Fibroblast of villous mesenchyme (primary cell): ENCODE measurements at regions not wholly inside any gene's neighbourhood (a gene's known extent, or its start where the extent isn't known, plus 50 kb on each side); places are given as distances from the start of the nearest gene placed in this dataset.
"Not testable (repeated sequence)": the region's sequence is repeated elsewhere in the genome, so short reads cannot be mapped to it uniquely, and the experiment has no call there.

Source experiments
- DNase-seq: peaks from one replicate; pipeline ENCODE4 v3.0.0-alpha.2; 2010; ENCODE audit warnings: low read depth
- H3K4me3 ChIP-seq: 2 replicates; pipeline ENCODE4 v1.5.1; 2011; ENCODE audit warnings: low read depth, mild to moderate bottlenecking, low read length
- TF ChIP-seq, protein P1 (sequence below): IDR thresholded peaks from 2 replicates; pipeline ENCODE4 v1.5.1; 2012; ENCODE audit warnings: low read depth, mild to moderate bottlenecking, low read length; ENCODE audit not compliant: insufficient read depth

GRCh38 chr6:44021589-44022295 is 105.5 kb downstream of the MRPL14 start:
- DNase-seq, result no peak
- TF ChIP-seq, protein P1, sequence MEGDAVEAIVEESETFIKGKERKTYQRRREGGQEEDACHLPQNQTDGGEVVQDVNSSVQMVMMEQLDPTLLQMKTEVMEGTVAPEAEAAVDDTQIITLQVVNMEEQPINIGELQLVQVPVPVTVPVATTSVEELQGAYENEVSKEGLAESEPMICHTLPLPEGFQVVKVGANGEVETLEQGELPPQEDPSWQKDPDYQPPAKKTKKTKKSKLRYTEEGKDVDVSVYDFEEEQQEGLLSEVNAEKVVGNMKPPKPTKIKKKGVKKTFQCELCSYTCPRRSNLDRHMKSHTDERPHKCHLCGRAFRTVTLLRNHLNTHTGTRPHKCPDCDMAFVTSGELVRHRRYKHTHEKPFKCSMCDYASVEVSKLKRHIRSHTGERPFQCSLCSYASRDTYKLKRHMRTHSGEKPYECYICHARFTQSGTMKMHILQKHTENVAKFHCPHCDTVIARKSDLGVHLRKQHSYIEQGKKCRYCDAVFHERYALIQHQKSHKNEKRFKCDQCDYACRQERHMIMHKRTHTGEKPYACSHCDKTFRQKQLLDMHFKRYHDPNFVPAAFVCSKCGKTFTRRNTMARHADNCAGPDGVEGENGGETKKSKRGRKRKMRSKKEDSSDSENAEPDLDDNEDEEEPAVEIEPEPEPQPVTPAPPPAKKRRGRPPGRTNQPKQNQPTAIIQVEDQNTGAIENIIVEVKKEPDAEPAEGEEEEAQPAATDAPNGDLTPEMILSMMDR, result no peak
- no peak overlapping the region for H3K4me3 ChIP-seq

- TF ChIP-seq, protein P1, result no peak
- no peak for DNase-seq
- H3K4me3 ChIP-seq, result no peak overlapping the region
These were observed 106.4 kb downstream of the MRPL14 start for GRCh38 chr6:44020664-44021425.

DNA sequence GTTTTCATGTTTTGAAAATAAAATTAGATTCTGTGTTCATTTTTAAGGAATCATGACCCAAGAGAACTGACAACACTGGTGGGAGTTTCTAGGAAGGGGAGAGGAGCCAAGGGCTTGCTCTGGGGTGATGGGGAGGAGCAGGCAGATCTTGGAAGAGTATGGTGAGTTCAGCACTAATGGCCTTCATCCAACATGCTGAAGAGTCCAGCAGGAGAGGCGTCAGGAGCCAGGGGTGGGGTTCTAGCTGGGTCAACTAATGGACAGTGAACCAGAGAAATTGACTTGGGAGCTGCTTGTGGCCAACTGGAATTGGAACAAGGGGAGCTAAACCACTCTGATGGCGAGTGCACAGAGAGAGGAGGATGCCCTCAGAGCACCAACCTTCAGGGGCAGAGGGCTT is 107.1 kb downstream of the MRPL14 start:
- TF ChIP-seq, protein P1, result no peak
- DNase-seq, result peak; percentile 55
- no peak overlapping the region for H3K4me3 ChIP-seq

DNA sequence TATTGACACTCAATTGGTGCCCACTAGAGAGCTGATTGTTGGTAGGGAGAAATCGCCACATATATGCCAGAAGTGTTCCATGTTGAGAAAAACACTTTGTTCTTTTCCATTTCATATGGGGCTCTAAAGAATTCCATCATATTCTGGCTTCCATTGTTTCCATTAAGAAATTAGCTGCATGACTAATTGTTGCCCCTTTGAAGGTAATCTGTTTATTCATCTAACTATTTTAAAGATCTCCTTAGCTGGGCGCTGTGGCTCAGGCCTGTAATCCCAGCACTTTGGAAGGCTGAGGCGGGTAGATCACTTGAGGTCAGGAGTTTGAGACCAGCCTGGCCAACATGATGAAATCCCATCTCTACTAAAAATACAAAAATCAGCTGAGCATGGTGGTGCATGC is 109.9 kb downstream of the MRPL14 start:
- not testable (repeated sequence) for DNase-seq, H3K4me3 ChIP-seq

GRCh38 chr6:44016131-44016870 is 111.0 kb downstream of the MRPL14 start:
- DNase-seq, result peak; percentile 91
- H3K4me3 ChIP-seq, result no peak overlapping the region
- TF ChIP-seq, protein P1, result no peak

GRCh38 chr6:44012078-44012493 is 115.2 kb downstream of the MRPL14 start:
- peak; percentile 92 for DNase-seq
- H3K4me3 ChIP-seq, result no peak overlapping the region
- TF ChIP-seq, protein P1, result no peak

GRCh38 chr6:44011350-44011920 is 115.8 kb downstream of the MRPL14 start:
- H3K4me3 ChIP-seq, result no peak overlapping the region
- DNase-seq, result no peak
- TF ChIP-seq, protein P1, result no peak
